ENCODE measurements at regions not wholly inside any gene's neighbourhood (a gene's known extent, or its start where the extent isn't known, plus 50 kb on each side); places are given as distances from the start of the nearest gene placed in this dataset.

- Histone ChIP-seq H3K36me3 (no peaks in the 10 kb centered on the region), H3K4me1 (no peaks in the 10 kb centered on the region), H3K4me3 (no peak overlapping the region), H3K27me3 (no peaks in the 10 kb centered on the region), H3K27ac (no peak overlapping the region), H3K9me3 (peaks cover 0 to 17% (median 0%) of the 10 kb centered on the region in 4 donors)
- WGBS, 2 donors, result 40 to 47% methylated on average over 1 of the region's 1 CpG
- TF ChIP-seq EP300 (IDR thresholded peaks at IDR 0.05), result no peak
- no peak for DNase-seq (ENCODE audit: low spot score in 2 of 2)
These were observed 687.3 kb upstream of the ST8SIA4 start for GRCh38 chr5:101590384-101590783.

- peaks cover 0 to 6% (median 0%) of the 10 kb centered on the region in 4 donors for H3K9me3 ChIP-seq
- DNase-seq (ENCODE audit: low spot score in 2 of 2), result no peak
- 54 to 63% methylated on average over 1 of the region's 1 CpG for WGBS, 2 donors
- H3K4me1 ChIP-seq, result no peaks in the 10 kb centered on the region
- H3K4me3 ChIP-seq, result no peak overlapping the region
- H3K27ac ChIP-seq, result no peak overlapping the region
- H3K36me3 ChIP-seq, result no peaks in the 10 kb centered on the region
- no peak for TF ChIP-seq POLR2A (IDR thresholded peaks at IDR 0.05)
- no peak for TF ChIP-seq EP300 (IDR thresholded peaks at IDR 0.05)
- TF ChIP-seq CTCF (IDR thresholded peaks at IDR 0.05), result no peak
- no peaks in the 10 kb centered on the region for H3K27me3 ChIP-seq
These were observed 682.3 kb upstream of the ST8SIA4 start for GRCh38 chr5:101585366-101585765.

GRCh38 chr5:101580591-101580990, 677.5 kb upstream of the ST8SIA4 start:
- peaks cover 0 to under 1% (median 0%) of the 10 kb centered on the region in 4 donors for H3K9me3 ChIP-seq
- WGBS, 2 donors, result 93 to 95% methylated on average over 3 of the region's 3 CpGs
- no peak for DNase-seq (ENCODE audit: low spot score in 2 of 2)
- H3K27ac ChIP-seq, result no peak overlapping the region
- H3K27me3 ChIP-seq, result no peaks in the 10 kb centered on the region
- no peaks in the 10 kb centered on the region for H3K36me3 ChIP-seq
- H3K4me1 ChIP-seq, result no peaks in the 10 kb centered on the region
- H3K4me3 ChIP-seq, result no peak overlapping the region
- TF ChIP-seq POLR2A (IDR thresholded peaks at IDR 0.05) (no peak), CTCF (IDR thresholded peaks at IDR 0.05) (no peak), EP300 (IDR thresholded peaks at IDR 0.05) (no peak)

- 66 to 78% methylated on average over 3 of the region's 3 CpGs for WGBS, 2 donors
- DNase-seq (ENCODE audit: low spot score in 2 of 2), result no peak
These were observed 670.9 kb upstream of the ST8SIA4 start for GRCh38 chr5:101574017-101574416.

GRCh38 chr5:101561018-101561417, 657.9 kb upstream of the ST8SIA4 start:
- Histone ChIP-seq H3K4me3 (no peak overlapping the region), H3K9me3 (peaks cover 0 to 3% (median 0%) of the 10 kb centered on the region in 4 donors), H3K4me1 (no peaks in the 10 kb centered on the region), H3K27me3 (no peaks in the 10 kb centered on the region), H3K36me3 (no peaks in the 10 kb centered on the region), H3K27ac (no peak overlapping the region)
- WGBS, 2 donors, result 83 to 85% methylated on average over 3 of the region's 3 CpGs
- no peak for TF ChIP-seq EP300 (IDR thresholded peaks at IDR 0.05)
- no peak for TF ChIP-seq POLR2A (IDR thresholded peaks at IDR 0.05)
- TF ChIP-seq CTCF (IDR thresholded peaks at IDR 0.05), result no peak
- no peak for DNase-seq (ENCODE audit: low spot score in 2 of 2)

More at GRCh38 chr5:101574017-101574416, 670.9 kb upstream of the ST8SIA4 start:
- Histone ChIP-seq H3K4me1 (no peaks in the 10 kb centered on the region), H3K27me3 (no peaks in the 10 kb centered on the region), H3K9me3 (no peaks in the 10 kb centered on the region), H3K4me3 (no peak overlapping the region), H3K36me3 (no peaks in the 10 kb centered on the region), H3K27ac (no peak overlapping the region)
- TF ChIP-seq CTCF (IDR thresholded peaks at IDR 0.05) (no peak), EP300 (IDR thresholded peaks at IDR 0.05) (no peak), POLR2A (IDR thresholded peaks at IDR 0.05) (no peak)

- TF ChIP-seq EP300 (IDR thresholded peaks at IDR 0.05) (no peak), CTCF (IDR thresholded peaks at IDR 0.05) (no peak), POLR2A (IDR thresholded peaks at IDR 0.05) (no peak)
- H3K4me3 ChIP-seq, result no peak overlapping the region
- H3K9me3 ChIP-seq, result no peaks in the 10 kb centered on the region
- H3K36me3 ChIP-seq, result no peaks in the 10 kb centered on the region
- 94% methylated on average over 1 of the region's 1 CpG for WGBS, 2 donors
- no peak for DNase-seq (ENCODE audit: low spot score in 2 of 2)
- H3K27ac ChIP-seq, result no peak overlapping the region
- no peaks in the 10 kb centered on the region for H3K4me1 ChIP-seq
- H3K27me3 ChIP-seq, result no peaks in the 10 kb centered on the region
These were observed 640.7 kb upstream of the ST8SIA4 start for GRCh38 chr5:101543780-101544179.
